KG1 (cell line): ENCODE measurements at regions not wholly inside any gene's neighbourhood (a gene's known extent, or its start where the extent isn't known, plus 50 kb on each side); places are given as distances from the start of the nearest gene placed in this dataset.

Experiments
- DNase-seq: peaks from one replicate; lab custom pipeline; 2025; lab: John Stamatoyannopoulos, UW

DNA sequence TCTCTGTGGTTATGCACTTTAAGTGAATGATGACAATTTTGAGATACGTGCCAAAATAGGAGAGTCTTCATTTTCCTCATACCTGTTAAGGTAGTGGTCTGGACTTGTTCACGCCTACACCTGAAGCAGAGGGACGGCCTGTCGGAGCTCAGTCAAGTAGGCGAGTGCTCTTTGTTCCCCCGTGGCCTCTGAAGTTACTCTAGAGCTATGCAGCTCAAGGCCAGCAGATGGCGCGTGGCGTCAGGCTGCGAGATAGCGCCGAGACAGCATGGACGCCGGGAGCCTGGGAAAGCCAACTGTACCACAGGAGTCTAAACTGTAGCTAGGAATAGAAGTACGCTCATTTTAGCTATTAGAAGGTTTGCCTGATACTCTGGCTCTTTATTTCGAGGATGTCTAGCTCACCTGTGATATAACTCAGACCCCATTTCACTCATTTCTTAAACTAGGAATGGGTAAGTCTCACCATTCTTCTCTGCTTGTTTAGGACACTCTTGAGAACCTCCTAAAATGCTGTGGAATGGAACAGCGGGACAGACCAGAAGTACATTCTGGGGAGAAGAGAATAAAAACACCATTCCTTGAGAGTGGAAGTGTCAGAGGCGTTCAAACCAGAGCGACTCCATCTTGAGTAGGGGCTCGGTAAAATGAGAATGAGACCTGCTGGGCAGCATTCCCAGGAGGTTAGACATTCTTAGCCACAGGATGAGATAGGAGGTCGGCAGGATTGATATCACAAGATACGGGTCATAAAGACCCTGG lies 267.4 kb upstream of the HMGA2 start:
- peak; percentile 38 for DNase-seq

DNA sequence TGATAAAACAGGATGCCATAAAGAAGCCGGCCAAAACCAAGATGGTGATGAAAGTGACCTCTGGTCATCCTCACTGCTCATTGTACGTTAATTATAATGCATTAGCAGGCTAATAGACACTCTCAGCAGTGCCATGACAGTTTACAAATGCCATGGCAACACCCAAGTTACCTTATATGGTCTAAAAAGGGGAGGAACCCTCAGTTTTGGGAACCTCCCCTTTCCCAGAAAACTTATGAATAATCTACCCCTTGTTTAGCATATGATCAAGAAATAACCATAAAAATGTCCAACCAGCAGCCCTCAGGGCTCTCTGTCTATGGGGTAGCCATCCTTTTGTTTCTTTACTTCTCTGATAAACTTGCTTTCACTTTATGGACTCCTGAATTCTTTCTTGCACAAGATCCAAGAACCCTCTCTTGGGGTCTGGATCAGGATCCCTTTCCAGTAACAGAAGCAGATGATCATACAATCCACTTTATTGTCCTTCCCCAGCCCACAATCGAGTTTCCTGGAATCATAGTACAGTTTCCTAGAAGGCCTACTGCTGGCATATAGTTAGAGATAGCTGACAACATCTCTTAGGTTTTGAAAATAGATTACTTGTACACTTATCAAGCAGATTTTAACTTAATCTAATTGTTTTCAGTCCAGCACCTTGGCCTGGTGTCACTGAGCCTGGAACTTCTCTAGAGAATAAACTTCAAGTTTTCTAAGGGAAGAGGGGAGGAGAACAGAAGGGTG lies 266.7 kb upstream of the HMGA2 start:
- no peak for DNase-seq

DNA sequence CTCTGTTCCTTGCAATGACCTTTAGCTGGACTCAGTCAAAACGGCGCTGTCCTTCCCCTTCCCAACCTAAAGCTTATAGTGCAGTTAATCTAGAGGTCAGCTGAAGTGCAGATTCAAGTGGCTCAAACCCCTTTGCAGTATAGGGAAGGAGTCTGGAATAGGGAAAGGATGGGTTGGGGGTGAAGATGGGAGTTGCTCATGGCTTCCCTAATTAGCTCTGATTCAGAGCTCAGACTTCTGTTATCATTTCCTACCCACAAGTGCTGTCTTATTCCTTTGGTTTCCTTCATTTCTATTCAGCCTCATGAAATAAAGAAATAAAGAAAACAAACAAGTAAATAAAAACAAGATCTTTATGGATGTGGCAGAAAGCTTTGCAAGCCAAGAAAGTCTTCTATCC lies 264.0 kb upstream of the HMGA2 start:
- DNase-seq = no peak

DNA sequence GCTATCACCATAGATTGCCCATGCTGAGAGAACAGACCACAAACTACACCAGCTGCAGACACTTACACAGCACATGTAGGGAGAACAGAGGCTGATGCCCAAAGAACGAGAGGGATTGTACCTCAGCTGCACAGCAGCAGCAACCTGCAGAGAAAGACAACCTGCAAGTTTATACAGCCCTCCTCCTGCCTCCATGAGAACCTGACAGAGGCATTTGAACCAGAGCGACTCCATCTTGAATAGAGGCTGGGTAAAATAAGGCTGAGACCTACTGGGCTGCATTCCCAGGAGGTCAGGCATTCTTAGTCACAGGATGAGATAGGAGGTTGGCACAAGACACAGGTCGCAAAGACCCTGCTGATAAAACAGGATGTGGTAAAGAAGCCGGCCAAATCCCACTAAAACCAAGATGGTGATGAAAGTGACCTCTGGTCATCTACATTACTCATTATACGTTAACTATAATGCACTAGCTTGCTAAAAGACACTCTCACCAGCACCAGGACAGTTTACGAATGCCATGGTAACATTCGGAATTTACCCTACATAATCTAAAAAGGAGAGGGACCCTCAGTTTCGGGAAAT lies 262.4 kb upstream of the HMGA2 start:
- no peak for DNase-seq

DNA sequence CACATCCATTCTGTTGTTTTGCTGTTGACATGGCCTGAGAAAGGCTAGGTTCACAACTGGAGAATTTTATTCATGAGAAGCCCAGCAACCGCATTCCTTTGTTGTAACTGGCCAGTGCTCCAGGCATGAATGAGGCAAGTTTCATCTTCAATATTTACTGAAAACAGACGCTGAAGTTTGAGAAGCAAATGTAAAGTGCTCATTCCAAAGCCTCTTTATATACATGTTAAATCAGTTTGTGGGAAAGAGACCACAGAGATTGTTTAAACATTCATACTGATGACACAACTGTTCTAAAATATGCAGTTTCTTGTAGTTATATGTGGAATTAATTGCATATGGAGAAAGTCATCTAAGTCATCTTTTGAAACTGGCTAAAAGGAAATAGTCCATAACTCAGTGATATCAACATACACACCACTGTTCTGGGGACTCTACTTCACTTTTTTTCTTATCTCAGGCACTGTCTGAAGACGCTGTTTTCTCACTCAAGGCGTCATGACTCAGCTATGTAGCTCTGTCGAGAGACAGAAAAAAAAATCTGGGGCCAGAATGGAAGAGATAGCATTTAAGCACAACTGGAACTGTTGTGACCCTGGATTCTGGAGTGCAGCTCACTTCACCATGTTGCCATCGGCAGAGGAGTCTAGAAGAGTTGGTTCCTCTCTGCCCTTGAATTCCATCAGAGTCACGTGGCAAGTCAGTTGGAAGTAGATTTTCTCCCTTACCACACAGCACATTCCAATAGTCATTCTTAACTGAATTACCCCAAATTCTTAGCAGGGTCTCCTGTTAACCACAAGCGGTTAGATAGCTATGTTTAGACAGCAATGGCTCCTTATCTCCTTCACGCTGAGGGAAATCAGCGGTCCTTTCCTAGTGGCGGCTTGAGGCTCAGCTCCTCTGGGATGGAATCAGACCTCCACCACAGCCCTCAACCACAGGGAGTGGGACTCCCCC lies 258.4 kb upstream of the HMGA2 start:
- DNase-seq = no peak

DNA sequence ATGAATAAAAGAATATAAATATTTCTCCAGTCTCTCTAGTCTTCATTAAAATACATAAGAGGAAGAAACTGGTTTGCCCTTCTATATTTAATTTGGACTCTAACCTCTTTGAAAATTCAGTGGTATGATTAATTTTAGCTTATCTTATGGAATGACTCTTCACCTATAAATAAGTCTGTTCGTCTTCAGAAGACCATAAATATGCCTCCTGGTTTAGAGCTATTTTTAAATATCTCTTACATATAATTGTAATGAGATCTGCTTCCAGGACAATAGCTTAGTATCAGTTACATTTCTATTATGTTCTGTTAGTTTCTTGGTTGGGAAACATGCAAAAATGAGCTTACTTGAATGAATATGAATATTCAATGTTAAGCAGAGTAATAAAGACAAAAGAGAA lies 257.5 kb upstream of the HMGA2 start:
- no peak for DNase-seq

DNA sequence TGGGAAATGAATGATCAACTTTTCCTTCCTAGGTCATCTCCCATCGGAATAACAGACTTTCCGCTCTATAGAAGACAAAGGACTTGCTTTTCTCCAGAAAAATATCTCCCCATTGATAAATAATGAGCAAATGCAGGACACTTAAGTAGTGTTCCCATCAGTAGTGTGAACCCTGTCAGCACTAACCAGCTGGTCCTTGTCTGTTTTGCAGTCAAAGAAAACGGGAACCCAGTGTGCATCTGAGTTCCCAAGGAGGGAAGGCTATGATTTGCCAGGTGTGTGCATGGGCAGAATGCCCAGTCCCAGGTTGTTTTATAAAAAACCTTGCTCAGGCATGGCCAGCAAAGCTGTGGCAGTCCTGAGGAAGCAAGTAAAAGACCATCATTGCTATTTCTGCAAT lies 256.5 kb upstream of the HMGA2 start:
- DNase-seq = no peak

DNA sequence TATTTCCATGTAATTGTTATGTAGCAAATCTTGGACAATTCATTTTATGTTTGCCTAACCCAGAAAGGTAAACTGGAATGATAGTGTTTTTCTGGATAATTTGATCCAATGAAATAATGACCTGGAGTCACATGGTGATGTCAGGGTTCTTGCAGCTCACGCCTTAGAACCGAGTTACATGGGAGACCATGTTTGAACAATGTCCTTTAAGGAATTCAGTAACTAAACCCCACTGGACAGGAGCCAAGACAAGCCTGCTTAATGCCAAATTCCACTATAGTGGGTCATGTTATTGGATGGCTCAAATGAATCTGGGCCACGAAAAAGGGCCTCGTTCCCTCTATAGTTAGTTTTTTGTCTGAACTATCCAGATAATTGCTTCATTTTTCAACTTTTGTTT lies 255.8 kb upstream of the HMGA2 start:
- no peak for DNase-seq

DNA sequence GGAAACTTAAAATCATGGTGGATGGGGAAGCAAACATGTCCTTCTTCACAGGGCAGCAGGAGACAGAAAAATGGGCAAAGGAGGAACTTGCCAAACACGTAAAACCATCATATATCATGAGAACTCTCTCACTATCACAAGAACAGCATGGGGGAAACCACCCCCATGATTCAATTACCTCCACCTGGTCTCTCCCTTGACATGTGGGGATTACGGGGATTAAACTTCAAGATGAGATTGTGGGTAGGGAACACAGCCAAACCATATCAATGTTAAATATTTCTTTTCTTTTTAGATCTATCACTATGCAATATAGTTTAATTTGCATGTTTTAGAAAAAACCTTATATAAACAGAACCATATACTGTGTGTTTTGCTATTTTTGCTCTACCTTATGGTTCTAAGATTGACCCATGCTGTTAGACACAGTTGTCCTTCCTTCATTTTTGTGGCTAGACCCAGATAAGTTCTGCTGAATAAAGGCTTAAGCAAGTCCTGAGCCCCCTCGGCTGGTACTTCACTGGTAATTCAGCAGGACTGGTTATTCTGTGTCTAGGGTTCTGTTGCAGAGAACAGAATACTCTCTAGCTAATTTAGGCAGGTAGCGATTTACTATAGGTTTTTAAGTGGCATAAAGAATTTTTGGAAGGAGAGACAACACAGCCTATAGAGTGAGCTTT lies 253.7 kb upstream of the HMGA2 start:
- no peak for DNase-seq

DNA sequence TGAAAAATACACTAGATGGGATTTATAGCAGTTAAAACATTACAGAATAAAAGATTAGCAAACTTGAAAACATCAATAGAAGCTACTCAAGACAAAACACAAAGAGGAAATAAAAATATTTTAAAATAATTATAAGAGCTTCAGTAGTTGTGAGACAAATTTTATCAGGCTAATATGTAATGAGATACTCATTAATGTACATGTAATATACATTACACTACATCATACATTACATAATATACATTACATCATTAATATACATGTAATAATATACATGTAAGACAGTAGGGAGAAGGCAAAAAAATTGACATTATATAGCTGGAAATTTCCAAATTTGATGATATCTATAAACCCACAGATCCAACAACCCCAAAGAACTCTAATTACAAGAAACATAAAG lies 249.4 kb upstream of the HMGA2 start:
- no peak for DNase-seq

DNA sequence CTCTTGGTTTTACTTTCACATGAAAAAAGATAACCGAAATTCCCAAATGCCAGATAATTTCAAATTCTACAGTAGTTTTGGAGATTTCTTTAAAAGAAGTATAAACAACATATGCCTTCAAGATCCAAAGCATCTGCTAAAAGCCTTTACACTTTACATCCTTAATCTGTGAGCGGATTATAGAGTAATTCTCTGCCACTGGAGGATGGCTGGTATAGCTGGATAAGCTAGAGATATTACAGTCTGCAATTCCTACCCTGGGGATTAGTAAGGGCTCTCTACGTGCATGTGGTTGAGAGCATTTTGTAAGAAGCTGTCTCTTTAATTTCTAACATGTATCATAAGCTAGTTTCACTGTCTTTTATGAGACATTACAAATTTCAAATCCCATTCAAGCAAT lies 240.3 kb upstream of the HMGA2 start:
- no peak for DNase-seq

DNA sequence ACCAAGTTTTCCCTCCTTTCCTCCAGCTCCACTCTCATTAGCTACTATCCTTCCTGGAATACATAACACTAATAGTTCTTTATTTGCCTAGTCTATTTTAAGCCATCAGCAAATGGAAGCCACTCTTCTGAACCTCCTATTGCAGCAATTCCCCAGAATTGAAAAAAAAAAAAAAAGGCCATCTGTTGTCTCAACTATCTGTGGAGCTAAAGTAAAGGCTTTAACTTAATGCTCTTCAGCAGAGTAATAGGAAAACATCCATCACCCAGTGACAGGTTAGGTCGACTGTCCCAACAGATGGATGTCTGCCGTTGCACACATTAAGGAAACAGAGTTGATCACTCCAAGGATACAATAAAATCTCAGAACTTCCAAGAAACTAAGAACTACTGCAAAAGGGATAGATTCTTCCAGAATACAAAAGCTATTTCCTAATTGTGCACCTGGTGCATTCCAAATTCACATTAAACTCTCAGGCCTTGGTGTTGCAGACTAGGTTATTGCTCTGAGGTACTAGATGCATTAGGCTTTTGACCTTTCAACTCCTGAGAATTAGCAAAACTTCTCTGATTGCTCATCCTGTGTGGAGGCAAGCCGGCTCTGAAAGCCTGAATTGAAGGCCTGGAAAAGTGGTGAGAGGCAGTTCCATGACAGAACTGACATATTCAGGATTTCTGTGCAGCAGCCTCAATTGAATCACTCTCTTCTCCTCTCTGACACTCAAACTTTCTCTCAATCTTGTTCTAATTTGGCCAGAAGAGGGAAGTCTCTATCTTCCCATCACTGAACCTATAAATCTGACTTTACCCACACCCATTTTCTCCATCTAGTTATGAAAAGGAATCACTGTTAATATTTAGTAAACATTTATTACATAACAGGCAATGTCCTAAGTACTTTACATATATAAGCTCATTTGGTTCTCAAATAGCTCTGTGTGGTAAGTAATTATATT lies 238.4 kb upstream of the HMGA2 start:
- DNase-seq = no peak

DNA sequence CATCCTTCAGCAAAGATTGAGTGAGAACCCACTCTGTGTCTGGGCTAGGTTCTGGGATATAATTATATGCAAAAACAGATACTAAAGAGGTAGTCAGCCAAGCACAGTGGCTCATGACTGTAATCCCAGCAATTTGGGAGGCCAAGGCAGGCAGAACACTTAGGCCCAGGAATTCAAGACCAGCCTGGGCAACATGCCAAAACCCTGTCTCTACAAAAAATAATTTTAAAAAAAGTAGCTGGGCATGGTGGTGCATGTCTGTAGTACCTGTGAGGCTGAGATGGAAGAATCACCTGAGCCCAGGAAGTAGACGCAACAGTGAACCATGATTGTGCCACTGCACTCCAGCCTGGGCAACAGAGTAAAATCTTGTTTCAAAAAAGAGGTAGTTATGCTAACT lies 237.5 kb upstream of the HMGA2 start:
- no peak for DNase-seq

DNA sequence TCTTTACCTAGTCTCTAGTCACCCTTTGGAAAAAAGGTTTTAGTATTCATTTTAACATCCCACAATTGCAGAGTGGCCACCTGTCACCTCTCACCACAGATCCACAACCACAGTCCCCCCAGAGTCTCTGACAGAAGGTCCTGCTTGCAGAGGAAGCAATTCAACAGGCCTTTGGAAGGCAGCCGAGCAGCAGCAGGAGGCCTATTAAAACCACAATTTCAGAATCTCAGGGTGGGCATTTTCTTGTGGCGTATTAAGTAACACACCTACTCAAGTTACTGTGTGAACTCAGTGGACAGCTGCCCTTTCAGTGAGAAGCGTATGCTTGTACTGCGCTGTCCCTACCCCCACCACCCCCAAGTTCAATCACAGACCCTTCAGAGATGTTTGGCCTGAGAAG lies 234.0 kb upstream of the HMGA2 start:
- no peak for DNase-seq

DNA sequence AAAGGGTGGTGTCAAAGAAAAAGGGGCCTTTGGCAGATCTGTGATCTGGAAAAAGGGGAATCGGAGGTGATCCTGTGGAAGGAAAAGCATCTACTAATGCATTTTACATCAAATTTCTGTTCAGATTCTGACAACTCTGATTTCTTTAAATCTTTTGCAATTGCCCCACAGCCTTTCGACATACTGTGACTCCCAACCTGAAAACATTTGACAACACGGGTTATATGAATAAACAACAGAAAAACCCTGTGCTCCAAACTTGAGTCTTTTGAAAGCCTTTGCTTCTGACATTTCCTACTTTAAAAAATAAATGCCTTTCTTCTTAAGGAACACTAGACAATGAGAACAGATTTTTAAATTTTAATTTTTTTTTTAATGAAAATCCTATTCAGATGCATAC lies 231.9 kb upstream of the HMGA2 start:
- DNase-seq = no peak

DNA sequence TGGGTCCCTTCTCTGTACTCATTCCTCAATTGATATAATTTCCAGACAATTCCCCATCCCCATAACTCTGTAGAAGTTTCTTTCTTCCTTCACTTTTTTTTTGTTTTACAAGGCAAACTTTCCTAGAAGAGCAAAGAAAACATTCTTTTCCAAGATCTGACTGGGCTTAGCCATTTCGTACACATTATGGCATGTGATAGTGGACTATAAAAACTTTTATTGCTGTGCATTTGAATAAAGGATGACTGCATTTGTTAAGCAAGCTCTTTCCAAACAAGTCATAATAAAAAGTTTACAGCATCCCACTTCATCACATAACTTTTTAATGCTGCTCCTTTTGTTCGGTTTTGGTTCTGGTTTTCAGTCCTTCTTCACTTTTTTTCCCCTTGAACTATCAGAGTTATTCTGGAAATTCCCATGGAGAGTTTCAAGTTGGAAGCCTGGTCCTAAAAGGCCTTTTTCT lies 231.0 kb upstream of the HMGA2 start:
- no peak for DNase-seq

DNA sequence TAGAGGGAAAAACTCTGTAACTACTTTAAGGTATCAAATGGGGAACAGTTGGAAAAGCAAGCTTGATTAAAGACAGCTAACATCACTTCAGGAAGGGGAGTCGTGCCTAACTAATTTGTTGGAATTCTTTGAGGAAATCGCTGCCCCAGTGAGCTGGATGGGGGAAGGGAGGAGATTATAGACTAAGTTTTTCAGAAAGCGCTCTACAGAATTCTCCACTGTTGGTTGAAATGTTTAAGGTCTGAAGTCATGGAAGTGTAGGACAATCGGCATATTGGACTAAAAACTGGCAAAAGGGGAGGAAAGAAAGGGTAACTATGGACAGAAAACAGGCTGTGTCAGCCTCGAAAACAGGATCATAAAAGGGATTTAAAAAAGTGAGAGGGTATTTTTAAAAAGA lies 229.9 kb upstream of the HMGA2 start:
- DNase-seq = no peak

DNA sequence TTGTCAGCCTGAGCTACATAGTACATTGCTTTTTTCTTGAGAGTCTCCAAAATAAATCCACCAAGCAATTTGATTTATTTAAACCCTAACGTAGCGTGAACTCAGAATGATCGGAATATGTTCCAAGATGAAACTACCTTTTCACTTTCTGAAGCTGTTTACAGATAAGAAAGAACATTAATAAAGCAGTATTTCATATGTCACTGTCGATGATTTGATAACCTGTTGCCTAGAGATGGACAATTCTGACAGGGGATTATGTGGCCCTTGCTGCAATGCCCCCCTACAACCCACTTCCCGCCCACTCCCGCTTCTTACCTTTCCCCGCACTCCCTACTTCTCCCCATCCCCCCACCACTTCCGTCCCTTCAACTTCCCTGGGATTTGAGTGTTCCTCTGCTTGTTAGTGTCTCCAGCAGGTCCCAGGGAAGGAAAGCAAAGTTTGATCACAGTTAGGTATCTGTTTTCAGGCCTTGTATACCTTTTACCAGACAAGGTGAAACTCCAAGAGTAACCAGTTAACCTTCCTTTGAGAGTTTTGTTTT lies 229.2 kb upstream of the HMGA2 start:
- no peak for DNase-seq

DNA sequence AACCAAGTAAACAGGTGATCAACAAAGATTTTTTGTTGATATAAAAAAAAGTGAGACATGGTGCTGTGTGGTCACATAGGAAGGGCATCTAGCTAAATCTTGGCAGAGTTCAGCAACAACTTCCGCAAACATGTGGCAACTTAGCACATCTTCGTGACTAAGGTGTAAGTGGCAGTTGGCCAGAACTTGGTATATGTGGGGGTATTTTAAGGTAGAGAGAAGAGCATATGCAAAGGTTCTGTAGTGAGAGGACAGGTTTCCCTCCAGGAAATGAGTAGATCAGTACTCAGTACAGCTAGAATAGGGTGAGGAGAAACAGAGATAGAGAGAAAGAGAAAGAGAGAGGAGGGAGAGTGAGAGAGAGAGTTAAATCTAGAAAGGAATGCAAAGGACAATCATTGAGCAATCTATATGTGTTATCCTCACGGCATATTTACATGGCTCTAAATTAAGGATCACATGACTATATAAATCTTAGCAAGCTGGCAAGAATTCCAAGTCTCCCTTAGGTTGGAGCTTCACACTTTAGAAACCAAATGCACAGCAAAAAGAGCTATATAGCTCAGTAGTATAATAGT lies 227.7 kb upstream of the HMGA2 start:
- DNase-seq = no peak

DNA sequence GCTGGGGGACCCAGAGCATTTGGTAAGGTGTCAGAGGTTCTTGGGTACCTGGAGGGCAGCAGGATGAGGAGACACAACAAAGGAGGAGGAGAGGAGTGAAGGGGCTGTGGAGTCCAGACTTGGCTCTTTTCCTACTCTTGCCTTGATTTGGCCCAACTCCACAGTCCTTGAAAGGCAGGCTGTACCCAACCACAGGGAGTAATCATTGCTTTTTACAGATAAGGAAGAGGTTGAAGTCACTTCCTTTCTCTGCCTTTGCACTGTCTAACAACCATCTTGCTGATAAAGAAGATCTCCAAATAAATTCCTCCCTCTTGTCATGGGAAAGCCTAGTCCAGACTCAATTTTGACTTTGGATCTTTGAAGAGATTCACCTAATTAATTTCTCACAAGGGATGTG lies 226.8 kb upstream of the HMGA2 start:
- no peak for DNase-seq
